WTC11 (cell line): ENCODE measurements at regions not wholly inside any gene's neighbourhood (a gene's known extent, or its start where the extent isn't known, plus 50 kb on each side); places are given as distances from the start of the nearest gene placed in this dataset.

Experiments used
- ATAC-seq: fragments of 200-7000 bp; cut with Tn5 transposase; 2 replicates; pipeline ENCODE4 v1.10.0; 2021; ENCODE audit warnings: mild to moderate bottlenecking, moderate library complexity
- CTCF ChIA-PET: fragments of 300-600 bp; sonication (Branson Sonifier 250); formaldehyde crosslinking; loops from one replicate; lab custom pipeline; 2021; ENCODE audit warnings: antibody characterized with exemption; lab: Charles Lee
- POLR2A ChIA-PET: fragments of 350-600 bp; sonication (Branson Sonifier 250); formaldehyde crosslinking; loops from one replicate; lab custom pipeline; 2021; ENCODE audit warnings: antibody characterized with exemption; lab: Charles Lee
- DNase-seq: peaks from one replicate; pipeline ENCODE4 v3.0.0; 2021; ENCODE audit warnings: low spot score
- H3K27ac Mint-ChIP-seq: 2 replicates; pipeline ENCODE4 v1.8.0; 2021; ENCODE audit warnings: mixed read lengths
- H3K27me3 Mint-ChIP-seq: 2 replicates; pipeline ENCODE4 v1.8.0; 2021; ENCODE audit warnings: low read depth, mild to moderate bottlenecking, moderate library complexity, mixed read lengths
- H3K36me3 Mint-ChIP-seq: 2 replicates; pipeline ENCODE4 v1.8.0; 2021; ENCODE audit warnings: mixed read lengths
- H3K4me1 Mint-ChIP-seq: 2 replicates; pipeline ENCODE4 v1.8.0; 2022; ENCODE audit warnings: mixed read lengths
- H3K4me3 Mint-ChIP-seq: 2 replicates; pipeline ENCODE4 v1.8.0; 2021; ENCODE audit warnings: mild to moderate bottlenecking, moderate library complexity, mixed read lengths
- H3K9me3 Mint-ChIP-seq: 2 replicates; pipeline ENCODE4 v1.8.0; 2021; ENCODE audit warnings: mixed read lengths
- CBFB ChIP-seq: sonication (generic); formaldehyde crosslinking; IDR thresholded peaks from 2 replicates; pipeline ENCODE4 v1.8.1; 2022; ENCODE audit warnings: mild to moderate bottlenecking, low read depth, missing genetic modification reagents
- CREB1 ChIP-seq: sonication (generic); formaldehyde crosslinking; IDR thresholded peaks from 2 replicates; pipeline ENCODE4 v1.8.0; 2023; ENCODE audit warnings: mild to moderate bottlenecking, missing genetic modification reagents
- ESRRA ChIP-seq: sonication (generic); formaldehyde crosslinking; IDR thresholded peaks from 2 replicates; pipeline ENCODE4 v1.8.1; 2022; ENCODE audit warnings: mild to moderate bottlenecking, missing genetic modification reagents, borderline replicate concordance
- FOXJ3 ChIP-seq: sonication (generic); formaldehyde crosslinking; IDR thresholded peaks from 2 replicates; pipeline ENCODE4 v1.9.0; 2021; ENCODE audit warnings: missing genetic modification reagents, mild to moderate bottlenecking, borderline replicate concordance
- GABPB1 ChIP-seq: sonication (generic); formaldehyde crosslinking; IDR thresholded peaks from 2 replicates; pipeline ENCODE4 v1.8.1; 2023; ENCODE audit warnings: mild to moderate bottlenecking, missing genetic modification reagents
- NFYB ChIP-seq: sonication (generic); formaldehyde crosslinking; conservative IDR thresholded peaks from 2 replicates; pipeline ENCODE4 v1.8.0; 2022; ENCODE audit warnings: low read depth, missing genetic modification reagents
- NR1H2 ChIP-seq: sonication (generic); formaldehyde crosslinking; IDR thresholded peaks from 2 replicates; pipeline ENCODE4 v1.9.0; 2021; ENCODE audit warnings: mild to moderate bottlenecking, moderate library complexity, missing genetic modification reagents
- NR2C2 ChIP-seq: sonication (generic); formaldehyde crosslinking; IDR thresholded peaks from 2 replicates; pipeline ENCODE4 v1.8.0; 2022; ENCODE audit warnings: mild to moderate bottlenecking, missing genetic modification reagents
- OVOL2 ChIP-seq: fragments of 250-450 bp; sonication (Bioruptor Pico); IDR thresholded peaks from 2 replicates; pipeline ENCODE4 v1.9.0; 2021; ENCODE audit warnings: mild to moderate bottlenecking, borderline replicate concordance
- RELA ChIP-seq: sonication (generic); formaldehyde crosslinking; IDR thresholded peaks from 2 replicates; pipeline ENCODE4 v1.8.1; 2022; ENCODE audit warnings: missing genetic modification reagents, mild to moderate bottlenecking, borderline replicate concordance
- SOX15 ChIP-seq: fragments of 250-450 bp; sonication (Bioruptor Pico); IDR thresholded peaks from 2 replicates; pipeline ENCODE4 v1.9.0; 2021; ENCODE audit warnings: mild to moderate bottlenecking
- SP1 ChIP-seq: sonication (generic); formaldehyde crosslinking; conservative IDR thresholded peaks from 2 replicates; pipeline ENCODE4 v1.8.1; 2022; ENCODE audit warnings: missing genetic modification reagents
- TP53 ChIP-seq: sonication (generic); formaldehyde crosslinking; IDR thresholded peaks from 2 replicates; pipeline ENCODE4 v1.8.1; 2023; ENCODE audit warnings: mild to moderate bottlenecking, missing genetic modification reagents
- ZNF121 ChIP-seq: sonication (generic); formaldehyde crosslinking; IDR thresholded peaks from 2 replicates; pipeline ENCODE4 v1.8.0; 2023; ENCODE audit warnings: missing genetic modification reagents
- TF ChIP-seq, protein P1 (sequence below): sonication (generic); formaldehyde crosslinking; IDR thresholded peaks from 2 replicates; pipeline ENCODE4 v1.8.0; 2022; ENCODE audit warnings: mild to moderate bottlenecking, missing genetic modification reagents
- TF ChIP-seq, protein P2 (sequence below): fragments of 250-450 bp; sonication (Bioruptor Pico); IDR thresholded peaks from 2 replicates; pipeline ENCODE4 v1.9.0; 2021; ENCODE audit warnings: mild to moderate bottlenecking, borderline replicate concordance
- TF ChIP-seq, protein P3 (sequence below): sonication (generic); formaldehyde crosslinking; IDR thresholded peaks from 2 replicates; pipeline ENCODE4 v1.8.0; 2022; ENCODE audit warnings: mild to moderate bottlenecking, missing genetic modification reagents
- TF ChIP-seq, protein P4 (sequence below): sonication (generic); formaldehyde crosslinking; IDR thresholded peaks from 2 replicates; pipeline ENCODE4 v1.8.1; 2023; ENCODE audit warnings: mild to moderate bottlenecking, missing genetic modification reagents, moderate library complexity
- TF ChIP-seq, protein P5 (sequence below): fragments of 250-450 bp; sonication (Bioruptor Pico); IDR thresholded peaks from 2 replicates; pipeline ENCODE4 v1.9.0; 2021; ENCODE audit warnings: mild to moderate bottlenecking
- TF ChIP-seq, protein P6 (sequence below): sonication (generic); formaldehyde crosslinking; IDR thresholded peaks from 2 replicates; pipeline ENCODE4 v1.8.1; 2022; ENCODE audit warnings: low read depth, mild to moderate bottlenecking, moderate library complexity, missing genetic modification reagents, borderline replicate concordance
- TF ChIP-seq, protein P7 (sequence below): fragments of 250-450 bp; sonication (Bioruptor Pico); IDR thresholded peaks from 2 replicates; pipeline ENCODE4 v1.8.0; 2021; ENCODE audit warnings: mild to moderate bottlenecking
- TF ChIP-seq, protein P8 (sequence below): fragments of 250-450 bp; sonication (Bioruptor Pico); conservative IDR thresholded peaks from 2 replicates; pipeline ENCODE4 v1.9.0; 2021; ENCODE audit warnings: mild to moderate bottlenecking

DNA sequence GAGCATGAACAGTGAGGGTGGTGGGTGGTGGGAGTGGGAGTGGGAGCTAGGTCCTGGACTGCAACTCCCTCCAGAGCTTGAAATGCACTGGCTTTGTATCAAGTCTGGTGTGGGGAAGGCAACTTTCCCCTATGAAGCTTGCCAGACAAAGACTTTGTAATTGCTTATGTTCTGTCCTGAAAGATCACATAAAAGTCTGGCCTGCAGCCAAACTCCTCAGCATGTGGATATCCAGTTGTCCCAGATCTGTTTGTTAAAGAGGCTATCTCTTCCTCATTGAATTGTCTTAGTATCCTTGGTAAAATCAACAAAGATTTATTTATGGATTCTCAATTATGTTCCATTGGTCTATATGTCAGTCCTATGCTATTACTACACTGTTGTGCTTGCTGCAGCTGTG lies 607.9 kb downstream of the GLUD2 start:
- no peaks in the 10 kb centered on the region; the same call in 1 of the 2 replicates for H3K9me3 Mint-ChIP-seq
- H3K27ac Mint-ChIP-seq, result no peak overlapping the region
- DNase-seq, result no peak
- H3K4me1 Mint-ChIP-seq, result no peaks in the 10 kb centered on the region
- TF ChIP-seq NR1H2 (CRISPR knock-in tag) (no peak), ZNF121 (CRISPR knock-in tag) (no peak), RELA (CRISPR knock-in tag) (no peak), NR2C2 (no peak), TP53 (no peak)
- TF ChIP-seq, protein P1, sequence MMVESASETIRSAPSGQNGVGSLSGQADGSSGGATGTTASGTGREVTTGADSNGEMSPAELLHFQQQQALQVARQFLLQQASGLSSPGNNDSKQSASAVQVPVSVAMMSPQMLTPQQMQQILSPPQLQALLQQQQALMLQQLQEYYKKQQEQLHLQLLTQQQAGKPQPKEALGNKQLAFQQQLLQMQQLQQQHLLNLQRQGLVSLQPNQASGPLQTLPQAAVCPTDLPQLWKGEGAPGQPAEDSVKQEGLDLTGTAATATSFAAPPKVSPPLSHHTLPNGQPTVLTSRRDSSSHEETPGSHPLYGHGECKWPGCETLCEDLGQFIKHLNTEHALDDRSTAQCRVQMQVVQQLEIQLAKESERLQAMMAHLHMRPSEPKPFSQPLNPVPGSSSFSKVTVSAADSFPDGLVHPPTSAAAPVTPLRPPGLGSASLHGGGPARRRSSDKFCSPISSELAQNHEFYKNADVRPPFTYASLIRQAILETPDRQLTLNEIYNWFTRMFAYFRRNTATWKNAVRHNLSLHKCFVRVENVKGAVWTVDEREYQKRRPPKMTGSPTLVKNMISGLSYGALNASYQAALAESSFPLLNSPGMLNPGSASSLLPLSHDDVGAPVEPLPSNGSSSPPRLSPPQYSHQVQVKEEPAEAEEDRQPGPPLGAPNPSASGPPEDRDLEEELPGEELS (CRISPR knock-in tag), result no peak
- TF ChIP-seq, protein P2, sequence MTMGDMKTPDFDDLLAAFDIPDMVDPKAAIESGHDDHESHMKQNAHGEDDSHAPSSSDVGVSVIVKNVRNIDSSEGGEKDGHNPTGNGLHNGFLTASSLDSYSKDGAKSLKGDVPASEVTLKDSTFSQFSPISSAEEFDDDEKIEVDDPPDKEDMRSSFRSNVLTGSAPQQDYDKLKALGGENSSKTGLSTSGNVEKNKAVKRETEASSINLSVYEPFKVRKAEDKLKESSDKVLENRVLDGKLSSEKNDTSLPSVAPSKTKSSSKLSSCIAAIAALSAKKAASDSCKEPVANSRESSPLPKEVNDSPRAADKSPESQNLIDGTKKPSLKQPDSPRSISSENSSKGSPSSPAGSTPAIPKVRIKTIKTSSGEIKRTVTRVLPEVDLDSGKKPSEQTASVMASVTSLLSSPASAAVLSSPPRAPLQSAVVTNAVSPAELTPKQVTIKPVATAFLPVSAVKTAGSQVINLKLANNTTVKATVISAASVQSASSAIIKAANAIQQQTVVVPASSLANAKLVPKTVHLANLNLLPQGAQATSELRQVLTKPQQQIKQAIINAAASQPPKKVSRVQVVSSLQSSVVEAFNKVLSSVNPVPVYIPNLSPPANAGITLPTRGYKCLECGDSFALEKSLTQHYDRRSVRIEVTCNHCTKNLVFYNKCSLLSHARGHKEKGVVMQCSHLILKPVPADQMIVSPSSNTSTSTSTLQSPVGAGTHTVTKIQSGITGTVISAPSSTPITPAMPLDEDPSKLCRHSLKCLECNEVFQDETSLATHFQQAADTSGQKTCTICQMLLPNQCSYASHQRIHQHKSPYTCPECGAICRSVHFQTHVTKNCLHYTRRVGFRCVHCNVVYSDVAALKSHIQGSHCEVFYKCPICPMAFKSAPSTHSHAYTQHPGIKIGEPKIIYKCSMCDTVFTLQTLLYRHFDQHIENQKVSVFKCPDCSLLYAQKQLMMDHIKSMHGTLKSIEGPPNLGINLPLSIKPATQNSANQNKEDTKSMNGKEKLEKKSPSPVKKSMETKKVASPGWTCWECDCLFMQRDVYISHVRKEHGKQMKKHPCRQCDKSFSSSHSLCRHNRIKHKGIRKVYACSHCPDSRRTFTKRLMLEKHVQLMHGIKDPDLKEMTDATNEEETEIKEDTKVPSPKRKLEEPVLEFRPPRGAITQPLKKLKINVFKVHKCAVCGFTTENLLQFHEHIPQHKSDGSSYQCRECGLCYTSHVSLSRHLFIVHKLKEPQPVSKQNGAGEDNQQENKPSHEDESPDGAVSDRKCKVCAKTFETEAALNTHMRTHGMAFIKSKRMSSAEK (CRISPR knock-in tag), result no peak
- TF ChIP-seq, protein P3, sequence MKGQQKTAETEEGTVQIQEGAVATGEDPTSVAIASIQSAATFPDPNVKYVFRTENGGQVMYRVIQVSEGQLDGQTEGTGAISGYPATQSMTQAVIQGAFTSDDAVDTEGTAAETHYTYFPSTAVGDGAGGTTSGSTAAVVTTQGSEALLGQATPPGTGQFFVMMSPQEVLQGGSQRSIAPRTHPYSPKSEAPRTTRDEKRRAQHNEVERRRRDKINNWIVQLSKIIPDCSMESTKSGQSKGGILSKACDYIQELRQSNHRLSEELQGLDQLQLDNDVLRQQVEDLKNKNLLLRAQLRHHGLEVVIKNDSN (CRISPR knock-in tag), result no peak
- TF ChIP-seq, protein P4, sequence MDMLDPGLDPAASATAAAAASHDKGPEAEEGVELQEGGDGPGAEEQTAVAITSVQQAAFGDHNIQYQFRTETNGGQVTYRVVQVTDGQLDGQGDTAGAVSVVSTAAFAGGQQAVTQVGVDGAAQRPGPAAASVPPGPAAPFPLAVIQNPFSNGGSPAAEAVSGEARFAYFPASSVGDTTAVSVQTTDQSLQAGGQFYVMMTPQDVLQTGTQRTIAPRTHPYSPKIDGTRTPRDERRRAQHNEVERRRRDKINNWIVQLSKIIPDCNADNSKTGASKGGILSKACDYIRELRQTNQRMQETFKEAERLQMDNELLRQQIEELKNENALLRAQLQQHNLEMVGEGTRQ (CRISPR knock-in tag), result no peak
- TF ChIP-seq, all 79 proteins: peak for 0
- no peak overlapping the region for H3K4me3 Mint-ChIP-seq
- ChIA-PET CTCF (no interaction called here), POLR2A (no interaction called here)
- H3K27me3 Mint-ChIP-seq, result no peaks in the 10 kb centered on the region
- no peak for ATAC-seq
- H3K36me3 Mint-ChIP-seq, result no peaks in the 10 kb centered on the region

DNA sequence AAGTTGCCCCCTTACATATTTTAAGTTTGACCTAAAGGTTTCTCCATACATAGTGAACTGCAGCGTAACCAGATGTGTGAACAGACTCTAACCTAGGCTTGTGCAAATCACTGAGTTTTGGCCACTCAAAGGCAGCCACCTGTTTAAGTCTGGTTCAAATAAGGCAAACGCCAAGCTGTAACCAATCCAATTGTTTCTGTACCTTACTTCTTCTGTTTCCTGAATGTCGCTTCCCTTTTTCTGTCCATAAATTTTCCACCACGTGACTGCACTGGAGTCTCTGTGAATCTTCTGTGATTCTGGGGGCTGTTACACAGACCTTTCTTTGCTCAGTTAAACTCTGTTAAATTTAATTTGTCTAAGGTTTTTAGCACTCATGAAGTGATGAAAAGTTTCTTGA lies 618.8 kb downstream of the GLUD2 start:
- ATAC-seq (no peak), DNase-seq (no peak)
- no peaks in the 10 kb centered on the region for H3K9me3 Mint-ChIP-seq
- H3K4me3 Mint-ChIP-seq, result no peak overlapping the region
- H3K4me1 Mint-ChIP-seq, result no peaks in the 10 kb centered on the region
- ChIA-PET CTCF (no interaction called here), POLR2A (no interaction called here)
- no peak overlapping the region for H3K27ac Mint-ChIP-seq
- H3K36me3 Mint-ChIP-seq, result no peaks in the 10 kb centered on the region
- no peaks in the 10 kb centered on the region for H3K27me3 Mint-ChIP-seq
- TF ChIP-seq OVOL2 (CRISPR knock-in tag) (no peak), NR2C2 (no peak), CREB1 (CRISPR knock-in tag) (no peak), GABPB1 (CRISPR knock-in tag) (no peak), CBFB (CRISPR knock-in tag) (no peak), SOX15 (CRISPR knock-in tag) (no peak), ESRRA (no peak), NFYB (CRISPR knock-in tag) (no peak), NR1H2 (CRISPR knock-in tag) (no peak), SP1 (CRISPR knock-in tag) (no peak), FOXJ3 (CRISPR knock-in tag) (no peak)
- TF ChIP-seq, protein P5, sequence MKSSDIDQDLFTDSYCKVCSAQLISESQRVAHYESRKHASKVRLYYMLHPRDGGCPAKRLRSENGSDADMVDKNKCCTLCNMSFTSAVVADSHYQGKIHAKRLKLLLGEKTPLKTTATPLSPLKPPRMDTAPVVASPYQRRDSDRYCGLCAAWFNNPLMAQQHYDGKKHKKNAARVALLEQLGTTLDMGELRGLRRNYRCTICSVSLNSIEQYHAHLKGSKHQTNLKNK, result no peak
- TF ChIP-seq, protein P6, sequence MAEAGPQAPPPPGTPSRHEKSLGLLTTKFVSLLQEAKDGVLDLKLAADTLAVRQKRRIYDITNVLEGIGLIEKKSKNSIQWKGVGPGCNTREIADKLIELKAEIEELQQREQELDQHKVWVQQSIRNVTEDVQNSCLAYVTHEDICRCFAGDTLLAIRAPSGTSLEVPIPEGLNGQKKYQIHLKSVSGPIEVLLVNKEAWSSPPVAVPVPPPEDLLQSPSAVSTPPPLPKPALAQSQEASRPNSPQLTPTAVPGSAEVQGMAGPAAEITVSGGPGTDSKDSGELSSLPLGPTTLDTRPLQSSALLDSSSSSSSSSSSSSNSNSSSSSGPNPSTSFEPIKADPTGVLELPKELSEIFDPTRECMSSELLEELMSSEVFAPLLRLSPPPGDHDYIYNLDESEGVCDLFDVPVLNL, result no peak
- TF ChIP-seq, protein P7, sequence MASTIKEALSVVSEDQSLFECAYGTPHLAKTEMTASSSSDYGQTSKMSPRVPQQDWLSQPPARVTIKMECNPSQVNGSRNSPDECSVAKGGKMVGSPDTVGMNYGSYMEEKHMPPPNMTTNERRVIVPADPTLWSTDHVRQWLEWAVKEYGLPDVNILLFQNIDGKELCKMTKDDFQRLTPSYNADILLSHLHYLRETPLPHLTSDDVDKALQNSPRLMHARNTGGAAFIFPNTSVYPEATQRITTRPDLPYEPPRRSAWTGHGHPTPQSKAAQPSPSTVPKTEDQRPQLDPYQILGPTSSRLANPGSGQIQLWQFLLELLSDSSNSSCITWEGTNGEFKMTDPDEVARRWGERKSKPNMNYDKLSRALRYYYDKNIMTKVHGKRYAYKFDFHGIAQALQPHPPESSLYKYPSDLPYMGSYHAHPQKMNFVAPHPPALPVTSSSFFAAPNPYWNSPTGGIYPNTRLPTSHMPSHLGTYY (CRISPR knock-in tag), result no peak
- TF ChIP-seq, protein P8, sequence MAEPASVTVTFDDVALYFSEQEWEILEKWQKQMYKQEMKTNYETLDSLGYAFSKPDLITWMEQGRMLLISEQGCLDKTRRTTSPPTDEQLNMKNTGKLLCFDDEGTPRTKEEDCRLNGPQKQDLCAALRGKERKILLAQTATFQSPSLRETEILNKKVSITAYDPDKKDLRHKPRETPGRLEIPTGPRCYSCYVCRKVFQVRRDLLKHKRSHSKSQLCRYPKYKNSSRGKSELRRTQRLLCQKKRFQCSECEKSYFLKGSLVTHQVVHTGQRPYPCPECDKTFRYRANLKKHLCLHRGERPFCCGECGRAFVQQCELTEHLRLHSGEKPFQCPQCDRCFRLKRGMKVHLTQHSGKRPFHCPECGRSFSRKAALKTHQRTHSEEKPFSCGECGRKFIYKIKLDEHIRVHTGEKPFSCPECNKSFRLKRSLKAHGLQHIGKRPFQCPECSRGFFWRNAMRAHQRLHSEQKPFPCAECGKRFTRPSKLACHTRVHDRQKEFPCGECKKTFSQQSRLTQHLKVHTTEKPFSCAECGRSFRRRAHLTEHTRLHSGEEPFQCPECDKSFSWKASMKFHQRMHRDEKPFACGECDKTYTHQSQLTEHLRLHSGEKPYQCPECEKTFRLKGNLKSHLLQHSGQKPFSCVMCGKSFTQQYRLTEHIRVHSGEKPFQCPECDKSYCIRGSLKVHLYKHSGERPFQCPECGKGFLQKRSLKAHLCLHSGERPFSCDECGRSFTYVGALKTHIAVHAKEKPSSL (CRISPR knock-in tag), result no peak
